Forelimb muscle (tissue), 1 donor: ENCODE measurements at regions not wholly inside any gene's neighbourhood (a gene's known extent, or its start where the extent isn't known, plus 50 kb on each side); places are given as distances from the start of the nearest gene placed in this dataset.
A peak's percentile ranks its signal among the peaks of the same experiment; 100 is the strongest.

Experiments used
- DNase-seq: peaks from one replicate; pipeline ENCODE4 v3.0.0-alpha.2; 2013; ENCODE audit warnings: low read depth

- DNase-seq, result no peak
Observed at GRCh38 chr13:30151388-30151787, 156.0 kb downstream of the KATNAL1 start.

DNA sequence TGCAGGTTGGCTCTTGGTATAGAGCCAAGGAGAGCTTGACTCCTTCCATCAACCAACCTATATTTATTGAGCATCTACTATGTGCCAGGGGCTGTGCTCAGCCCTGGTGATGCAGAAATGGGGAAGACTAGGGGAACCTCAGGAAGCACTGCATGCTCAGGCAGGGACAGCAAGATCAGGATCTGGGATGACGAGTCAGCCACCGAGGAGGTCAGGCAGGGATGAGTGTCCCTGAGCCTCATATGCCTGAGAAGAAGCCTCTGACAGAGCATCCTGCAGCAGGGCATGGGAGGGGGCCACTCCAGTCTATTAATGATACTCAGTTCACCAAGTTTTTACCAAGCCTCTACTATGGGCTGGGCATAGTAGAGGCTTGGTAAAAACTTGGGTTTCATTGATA lies 158.1 kb downstream of the KATNAL1 start:
- no peak for DNase-seq

DNA sequence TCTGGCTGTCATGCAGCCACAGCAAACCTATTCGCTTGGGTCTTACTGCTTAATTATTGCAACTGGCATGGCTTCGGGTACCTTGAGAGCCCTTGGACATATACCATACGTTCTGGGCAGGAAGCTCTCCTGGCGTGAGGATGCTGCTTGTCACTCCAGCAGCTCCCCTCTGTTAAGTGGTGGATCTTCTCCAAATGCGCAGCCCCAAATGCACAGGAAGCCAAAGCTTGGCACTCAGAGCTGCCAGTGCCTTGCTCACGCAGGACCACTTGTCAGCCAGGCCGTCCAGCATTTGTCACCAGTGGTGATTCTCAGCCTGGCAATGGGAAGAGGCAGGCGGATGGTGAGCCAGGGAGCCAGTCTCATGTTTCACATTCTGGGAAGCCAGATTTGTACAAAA lies 158.6 kb downstream of the KATNAL1 start:
- no peak for DNase-seq

GRCh38 chr13:30148171-30148754 lies 159.1 kb downstream of the KATNAL1 start:
- no peak for DNase-seq

- DNase-seq, result no peak
Observed at GRCh38 chr13:30147421-30147820, 159.9 kb downstream of the KATNAL1 start.

DNA sequence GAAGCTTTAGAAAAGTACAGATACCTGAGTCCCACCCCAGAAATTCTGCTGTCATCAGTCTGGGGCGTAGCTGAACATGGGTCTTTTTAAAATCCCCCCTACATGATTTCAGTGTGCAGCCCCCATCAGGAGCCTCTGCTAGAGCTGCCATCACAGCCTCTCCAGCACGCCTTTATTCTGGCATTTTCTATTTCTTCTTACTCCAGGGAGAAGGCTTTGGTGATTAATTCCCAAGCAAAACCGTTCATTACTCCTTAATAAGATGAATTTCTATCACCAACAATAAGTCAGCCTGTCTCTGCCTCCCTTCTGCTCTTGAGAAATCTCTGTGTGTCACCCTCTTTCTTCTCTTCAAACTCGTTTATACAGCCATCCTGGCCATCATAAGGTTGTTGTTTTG lies 160.3 kb downstream of the KATNAL1 start:
- DNase-seq, result no peak

- DNase-seq, result no peak
Observed at GRCh38 chr13:30145709-30146367, 161.5 kb downstream of the KATNAL1 start.

DNA sequence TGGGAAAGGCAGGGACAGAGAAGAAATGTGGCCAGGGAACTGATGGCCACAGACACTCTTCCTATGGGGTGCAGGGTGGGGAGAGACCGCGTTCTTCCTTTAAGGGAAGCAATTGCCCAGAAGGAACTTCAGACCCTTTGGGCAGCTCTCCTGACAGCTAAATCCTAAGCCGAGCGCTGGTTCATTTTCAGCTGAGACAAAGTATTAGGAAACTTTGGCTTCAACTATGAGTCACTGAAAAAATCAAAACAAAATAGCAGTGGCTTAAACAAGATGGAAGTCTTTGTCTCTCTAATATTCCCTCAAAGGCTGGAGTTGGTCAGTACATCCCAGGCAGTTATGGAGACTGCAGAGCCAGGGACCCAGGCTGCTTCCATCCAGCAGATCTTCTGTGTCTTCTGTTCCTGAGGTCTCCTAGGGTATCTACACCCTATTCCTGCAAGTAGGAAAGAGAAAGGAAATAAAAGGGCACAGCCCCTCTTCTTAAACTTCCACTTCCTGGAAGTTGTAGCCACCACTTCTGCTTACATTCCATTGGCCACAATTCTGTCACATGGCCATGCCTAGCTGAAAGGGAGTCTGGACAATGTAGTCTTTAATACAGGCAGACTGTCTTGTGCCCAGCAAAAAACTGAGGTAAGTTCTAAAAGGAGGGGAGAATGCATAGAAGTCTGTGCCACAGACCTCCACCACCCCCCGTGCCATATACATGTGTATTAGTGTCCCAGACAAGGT lies 163.5 kb downstream of the KATNAL1 start:
- no peak for DNase-seq

GRCh38 chr13:30142486-30143211 lies 164.7 kb downstream of the KATNAL1 start:
- DNase-seq, result no peak

DNA sequence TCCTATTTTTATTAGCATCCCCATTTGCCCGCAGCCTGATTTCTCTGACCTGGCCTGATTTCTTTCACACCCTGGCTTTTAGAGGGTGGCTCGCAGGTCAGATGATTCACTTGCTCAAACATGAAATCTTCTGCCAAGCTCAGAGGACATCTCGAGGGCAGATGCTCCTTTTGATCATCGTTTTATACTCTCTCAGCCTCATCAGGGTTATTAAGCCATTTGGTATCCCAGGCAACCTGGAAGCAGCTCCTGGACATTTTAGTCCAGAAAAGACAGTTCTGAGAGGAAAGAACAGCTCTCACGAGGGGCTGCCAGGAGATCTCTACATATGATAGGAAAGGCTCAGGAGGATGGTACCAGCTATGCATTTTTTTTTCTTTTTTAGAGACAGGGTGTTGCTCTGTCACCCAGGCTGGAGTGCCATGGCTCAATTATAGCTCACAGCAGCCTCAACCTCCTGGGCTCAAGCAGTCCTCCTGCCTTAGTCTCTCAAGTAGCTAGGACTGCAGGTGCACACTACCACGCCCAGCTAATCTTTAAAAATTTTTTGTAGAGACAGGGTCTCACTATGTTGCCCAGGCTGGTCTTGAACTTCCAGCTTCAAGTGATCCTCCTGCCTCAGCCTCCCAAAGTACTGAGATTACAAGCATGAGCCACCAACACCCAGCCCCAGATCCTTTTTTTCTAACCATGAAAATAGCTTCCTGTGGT lies 165.4 kb downstream of the KATNAL1 start:
- DNase-seq, result no peak

DNA sequence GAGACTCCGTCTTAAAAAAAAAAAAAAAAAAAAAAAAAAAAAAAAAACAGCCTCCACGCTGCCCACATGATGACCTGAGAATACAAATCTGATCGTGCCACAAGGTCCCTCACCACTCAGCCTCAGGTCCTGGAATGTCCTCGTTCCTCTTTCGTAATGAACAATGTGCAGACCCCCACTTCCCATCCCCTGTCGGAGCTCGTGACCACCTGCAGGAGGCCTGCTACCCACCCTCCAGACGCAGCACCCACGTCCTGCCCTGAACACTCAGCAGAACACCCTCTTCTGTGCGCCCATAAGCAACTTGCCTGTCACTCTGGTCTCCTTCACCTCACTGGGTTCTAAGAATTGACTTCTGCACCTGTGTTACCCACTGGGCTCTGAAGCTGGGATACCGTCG lies 166.4 kb downstream of the KATNAL1 start:
- DNase-seq, result no peak

DNA sequence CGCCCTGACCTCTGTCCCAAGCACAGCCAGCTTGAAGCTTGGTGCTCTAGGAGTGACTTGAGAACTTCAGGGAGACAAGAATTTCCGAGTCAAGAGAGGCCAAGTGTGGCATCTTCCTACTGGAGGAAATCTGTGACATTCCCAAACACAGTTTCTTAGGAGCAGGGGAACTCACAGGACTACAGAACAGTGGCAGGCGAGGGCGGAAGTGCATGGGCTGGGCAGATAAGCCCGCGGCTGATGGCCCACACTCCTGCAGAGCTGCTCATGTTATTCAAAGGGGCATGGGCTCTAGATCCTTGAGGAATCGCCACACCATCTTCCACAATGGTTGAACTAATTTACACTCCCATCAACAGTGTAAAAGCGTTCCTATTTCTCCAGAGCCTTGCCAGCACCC lies 168.8 kb downstream of the KATNAL1 start:
- DNase-seq, result no peak

DNA sequence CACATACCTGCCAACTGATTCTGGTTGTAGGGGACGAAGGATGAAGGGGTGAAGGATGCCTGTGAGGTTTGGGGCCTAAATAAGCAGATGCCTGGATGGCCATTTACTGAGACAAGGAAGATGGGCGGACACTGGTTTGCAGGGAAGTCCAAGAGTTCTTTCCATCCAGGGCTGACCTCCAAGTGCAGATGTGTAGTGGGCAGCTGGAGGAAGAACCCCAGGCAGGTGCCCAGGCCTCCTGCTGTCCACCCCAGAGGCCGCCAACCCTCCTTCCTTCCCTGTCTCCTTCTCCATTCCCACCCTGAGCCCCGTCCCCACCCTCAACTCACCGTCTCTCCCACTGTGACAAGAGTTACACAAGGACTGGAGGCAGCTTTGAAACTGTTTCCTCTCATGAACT lies 171.5 kb downstream of the KATNAL1 start:
- no peak for DNase-seq

- no peak for DNase-seq
Observed at GRCh38 chr13:30135351-30135750, 172.0 kb downstream of the KATNAL1 start.

DNA sequence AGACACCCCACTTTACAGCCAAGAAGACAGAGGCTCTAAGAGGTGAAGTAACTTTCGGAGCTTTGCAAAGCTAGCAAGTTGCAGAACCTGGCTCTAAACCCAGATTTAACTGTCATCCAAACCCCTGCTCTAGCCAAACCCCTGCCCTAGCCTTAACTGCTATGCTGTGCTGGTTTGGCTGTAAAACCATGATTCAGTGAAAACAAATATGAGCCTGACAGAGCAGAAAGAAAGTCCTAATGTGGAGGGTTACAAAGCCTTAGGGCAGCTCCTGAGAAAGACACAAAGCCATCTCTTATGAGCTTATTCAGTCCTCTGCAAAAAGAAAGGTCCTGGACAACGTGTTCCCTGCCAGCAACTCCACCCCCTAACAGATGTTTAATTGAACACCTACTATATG lies 172.8 kb downstream of the KATNAL1 start:
- DNase-seq, result no peak

DNA sequence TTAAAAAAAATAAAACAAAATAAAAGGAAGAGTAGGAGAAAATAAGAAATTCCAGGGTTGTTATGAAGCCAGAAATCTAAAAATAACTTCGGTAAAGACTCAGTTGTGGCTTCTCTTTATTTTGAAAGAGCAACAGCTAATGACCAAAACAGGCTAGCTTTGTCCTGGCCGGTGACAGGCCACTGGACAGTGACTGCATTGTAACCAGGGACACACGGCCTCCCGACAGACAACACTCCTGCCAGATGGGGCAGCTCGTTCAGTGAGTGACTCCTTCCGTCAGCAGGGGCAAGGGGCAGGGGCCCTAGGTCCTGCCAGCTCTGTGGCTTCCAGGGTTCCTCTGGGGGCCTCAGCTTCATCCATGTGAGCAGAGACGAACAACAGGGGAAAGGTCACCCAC lies 173.4 kb downstream of the KATNAL1 start:
- no peak for DNase-seq

DNA sequence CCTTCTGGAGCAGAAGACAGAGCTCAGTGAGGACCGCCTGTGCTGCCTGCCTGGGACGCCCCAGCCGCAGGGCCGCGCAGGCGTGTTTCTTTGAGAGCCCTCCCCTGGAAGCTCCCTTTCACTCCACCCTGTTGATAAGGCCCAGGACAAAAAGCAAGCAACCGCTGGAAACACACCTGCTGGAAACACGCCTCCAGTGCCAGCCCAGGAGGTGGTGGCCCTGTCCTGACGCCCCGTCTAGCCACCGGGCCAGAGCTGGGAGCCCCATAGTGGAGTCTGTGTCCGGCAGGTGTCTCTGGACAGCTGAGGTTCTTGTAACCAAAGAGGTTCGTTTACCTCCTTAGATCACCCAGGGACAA lies 173.8 kb downstream of the KATNAL1 start:
- no peak for DNase-seq

GRCh38 chr13:30132623-30133553 lies 174.5 kb downstream of the KATNAL1 start:
- DNase-seq, result peak; percentile 73

DNA sequence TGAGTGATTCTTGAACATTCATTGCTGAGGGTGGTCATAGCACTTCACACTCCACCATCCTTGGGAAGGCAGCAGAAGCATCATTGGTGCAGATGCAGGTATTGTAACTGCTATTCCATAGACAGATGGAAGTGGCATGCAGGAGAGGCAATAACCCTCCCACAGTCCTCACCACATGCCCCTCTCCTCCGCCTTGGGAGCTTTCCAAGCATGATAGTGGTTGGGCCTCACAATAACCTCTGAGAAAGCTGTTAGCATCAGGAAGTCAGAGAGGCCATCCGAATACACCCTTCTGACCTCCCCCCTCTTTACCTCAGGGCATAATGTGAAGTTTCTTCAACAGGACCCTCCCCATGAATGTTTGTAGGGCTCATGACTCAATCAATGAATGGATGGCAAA lies 177.9 kb downstream of the KATNAL1 start:
- DNase-seq, result no peak

- DNase-seq, result no peak
Observed at GRCh38 chr13:30128591-30128990, 178.8 kb downstream of the KATNAL1 start.

- no peak for DNase-seq
Observed at GRCh38 chr13:30128095-30128494, 179.3 kb downstream of the KATNAL1 start.
